Heart left ventricle (tissue), 13 donors: ENCODE measurements at regions not wholly inside any gene's neighbourhood (a gene's known extent, or its start where the extent isn't known, plus 50 kb on each side); places are given as distances from the start of the nearest gene placed in this dataset.

Source experiments
- CTCF ChIP-seq, 12 donors: fragments of 200-600 bp; sonication (generic) in 4 of 12; IDR thresholded peaks; one replicate each; pipeline versions ENCODE4 v1.5.0 to v1.8.0; 2018 to 2022; ENCODE audit warnings: antibody characterized with exemption in 12 of 12, mild to moderate bottlenecking in 5 of 12
- POLR2A ChIP-seq, 2 donors: fragments of 450-650 bp; IDR thresholded peaks; one replicate each; pipeline ENCODE4 v1.6.1; 2017; ENCODE audit warnings: antibody characterized with exemption in 2 of 2, mild to moderate bottlenecking in 2 of 2, moderate library complexity in 2 of 2
- donor health status: ischemic (EF 13 %, LVEDD 7.1; RV severe dilation, severe dysfunction).
- donor health status: DM: no; HTN: yes; CAD: no.
- donor health status: DM: no; HTN: no; CAD: no.
- donor health status: ischemic (EF 25% LVEDD 6.9; RV normal size, moderate dysfunction).
- donor health status: ischemic (EF 25% LVEDD 5.7; RV mildly dilated, moderate dysfunction).
- donor health status: ischemic (EF 35%, LVEDD 5.7; RV mildly dilated, moderate dysfunction).
- donor health status: nonischemic (EF 11% LVEDD 7.7; RV severe dilation, severe dysfunction).
- donor health status: DM: yes; HTN: yes; CAD: no.
- donor health status: PGD.
- donor health status: ischemic (EF 29% LVEDD 5.4; RV normal size, mild dysfunction).
- donor health status: nonischemic (EF 23%, LVEDD 6.1; RV moderate dilation, normal function).

GRCh38 chr14:25259470-25259869, 209.5 kb upstream of the STXBP6 start:
- TF ChIP-seq POLR2A (IDR thresholded peaks at IDR 0.05) (no peak), CTCF (IDR thresholded peaks at IDR 0.05) (no peak)
